ENCODE measurements at regions not wholly inside any gene's neighbourhood (a gene's known extent, or its start where the extent isn't known, plus 50 kb on each side); places are given as distances from the start of the nearest gene placed in this dataset.

- Histone ChIP-seq H3K4me1 (no peaks in the 10 kb centered on the region), H3K4me3 (no peak overlapping the region), H3K4me2 (no peak overlapping the region), H3K9me3 (peaks cover 29% of the 10 kb centered on the region), H3K27ac (no peak overlapping the region)
- DNase-seq (ENCODE audit: low read depth in 1 of 2, low spot score in 1 of 2) (no peak), ATAC-seq (no peak), FAIRE-seq (no peak)
- ChIA-PET CTCF (no interaction called here), POLR2A (no interaction called here)
- TF ChIP-seq MAFK (IDR thresholded peaks at IDR 0.05; ENCODE audit: partially characterized antibody) (no peak), CHD4 (IDR thresholded peaks at IDR 0.05; ENCODE audit: borderline replicate concordance) (no peak), CEBPB (IDR thresholded peaks at IDR 0.05) (no peak), ZC3H11A (IDR thresholded peaks at IDR 0.05) (no peak), EP300 (IDR thresholded peaks at IDR 0.05) (no peak), HMGXB4 (CRISPR knock-in tag; IDR thresholded peaks at IDR 0.05; ENCODE audit: borderline replicate concordance) (no peak), KDM1A (IDR thresholded peaks at IDR 0.05; ENCODE audit: low read depth) (no peak), NR3C1 (IDR thresholded peaks at IDR 0.05) (no peak), PHF8 (IDR thresholded peaks at IDR 0.05; ENCODE audit: borderline replicate concordance, low read depth) (no peak)
- WGBS (ENCODE audit: missing lambda C conversion rate): 86% methylated on average over 1 of the region's 1 CpG
Observed at GRCh38 chr2:236464140-236464539, 105.5 kb upstream of the ACKR3 start.

DNA sequence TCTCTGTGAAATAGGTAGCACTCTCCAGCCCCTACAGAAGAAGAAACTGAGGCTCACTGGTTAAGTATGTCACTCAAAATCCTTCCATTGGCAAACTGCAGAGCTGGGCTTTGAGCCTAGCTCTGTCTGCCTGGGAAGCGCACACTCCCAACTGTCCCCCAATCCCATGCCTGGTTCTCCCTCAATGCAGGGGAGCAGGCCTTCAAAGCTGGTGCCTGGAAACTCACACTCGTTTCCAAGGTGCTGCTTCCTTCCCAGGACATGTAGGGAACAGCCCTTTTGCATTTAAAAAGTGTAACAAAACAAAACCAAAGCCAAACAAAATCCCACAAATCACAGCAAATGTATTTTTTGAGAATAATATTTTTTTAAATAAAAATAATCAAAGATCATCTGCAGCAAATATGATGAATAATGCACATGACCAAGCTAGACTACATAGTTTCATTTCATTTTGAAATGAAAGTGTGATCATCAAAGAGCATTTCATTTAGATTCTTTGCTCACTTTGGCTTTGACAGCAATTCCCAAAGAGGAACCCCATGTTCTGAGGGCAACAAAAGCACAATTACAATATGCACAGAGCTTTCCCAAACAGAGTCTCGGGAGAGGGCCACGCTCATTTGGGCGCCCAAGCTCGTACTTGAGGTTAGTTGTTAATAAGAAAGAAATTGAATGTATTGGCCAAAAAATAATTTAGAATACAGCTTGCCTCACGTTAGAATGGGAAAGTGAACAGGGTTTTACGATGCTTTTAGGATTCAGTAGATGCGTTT is 96.7 kb upstream of the ACKR3 start:
- Histone ChIP-seq H3K9me3 (peaks cover 3% of the 10 kb centered on the region; the same call in 1 of the 3 replicates), H3K4me2 (no peak overlapping the region), H3K27ac (no peak overlapping the region), H3K4me1 (no peaks in the 10 kb centered on the region), H3K4me3 (no peak overlapping the region)
- DNase-seq (ENCODE audit: low read depth in 1 of 2, low spot score in 1 of 2) (no peak), ATAC-seq (no peak), FAIRE-seq (no peak)
- CTCF ChIA-PET: interaction anchor here (1.4 kb wide), 1 partner anchor 119 kb away, joined by 3 read pairs; no protein-coding TSS in a partner anchor
- no peak for TF ChIP-seq MYC (IDR thresholded peaks at IDR 0.05; ENCODE audit: borderline replicate concordance, low read length)
- TF ChIP-seq SMC3 (IDR thresholded peaks at IDR 0.05): no peak
- no peak for TF ChIP-seq RAD21 (conservative IDR thresholded peaks at IDR 0.05 in 1 of 2, IDR thresholded peaks at IDR 0.05 in 1 of 2)
- TF ChIP-seq BHLHE40 (IDR thresholded peaks at IDR 0.05; ENCODE audit: low read depth, low read length): no peak
- POLR2A ChIA-PET: no interaction called here
- 43% methylated on average over 9 of the region's 9 CpGs for WGBS (ENCODE audit: missing lambda C conversion rate)

GRCh38 chr2:236473691-236474090 is 95.9 kb upstream of the ACKR3 start:
- no peak for ATAC-seq
- 10% methylated on average over 1 of the region's 1 CpG for WGBS (ENCODE audit: missing lambda C conversion rate)
- CTCF ChIA-PET: interaction anchor here (1.4 kb wide), 1 partner anchor 120 kb away, joined by 3 read pairs; no protein-coding TSS in a partner anchor
- no peak overlapping the region for H3K4me3 ChIP-seq
- TF ChIP-seq GATA3 (IDR thresholded peaks at IDR 0.05; ENCODE audit: borderline replicate concordance): no peak
- TF ChIP-seq ZFP36 (IDR thresholded peaks at IDR 0.05; ENCODE audit: borderline replicate concordance, partially characterized antibody): no peak
- TF ChIP-seq MAX (IDR thresholded peaks at IDR 0.05): no peak
- no peak for TF ChIP-seq RAD21 (conservative IDR thresholded peaks at IDR 0.05 in 1 of 2, IDR thresholded peaks at IDR 0.05 in 1 of 2)
- no peak for TF ChIP-seq ZNF302 (CRISPR knock-in tag; IDR thresholded peaks at IDR 0.05)
- TF ChIP-seq, protein P1, sequence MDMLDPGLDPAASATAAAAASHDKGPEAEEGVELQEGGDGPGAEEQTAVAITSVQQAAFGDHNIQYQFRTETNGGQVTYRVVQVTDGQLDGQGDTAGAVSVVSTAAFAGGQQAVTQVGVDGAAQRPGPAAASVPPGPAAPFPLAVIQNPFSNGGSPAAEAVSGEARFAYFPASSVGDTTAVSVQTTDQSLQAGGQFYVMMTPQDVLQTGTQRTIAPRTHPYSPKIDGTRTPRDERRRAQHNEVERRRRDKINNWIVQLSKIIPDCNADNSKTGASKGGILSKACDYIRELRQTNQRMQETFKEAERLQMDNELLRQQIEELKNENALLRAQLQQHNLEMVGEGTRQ (IDR thresholded peaks at IDR 0.05): no peak
- TF ChIP-seq HES2 (IDR thresholded peaks at IDR 0.05): no peak
- no peak for TF ChIP-seq CTCF (IDR thresholded peaks at IDR 0.05)
- no peak overlapping the region for H3K27ac ChIP-seq
- no peak for DNase-seq (ENCODE audit: low read depth in 1 of 2, low spot score in 1 of 2)
- H3K4me1 ChIP-seq: no peaks in the 10 kb centered on the region
- no peak overlapping the region for H3K4me2 ChIP-seq
- FAIRE-seq: no peak
- POLR2A ChIA-PET: no interaction called here
- H3K9me3 ChIP-seq: no peaks in the 10 kb centered on the region
